Astrocyte (in vitro differentiated cells and primary cell): ENCODE measurements at regions not wholly inside any gene's neighbourhood (a gene's known extent, or its start where the extent isn't known, plus 50 kb on each side); places are given as distances from the start of the nearest gene placed in this dataset.

Experiments
- DNase-seq: peaks from one replicate; pipeline ENCODE4 v3.0.0-alpha.2; 2010; ENCODE audit warnings: low read depth
- FAIRE-seq: peaks from 2 replicates; lab custom pipeline; 2011; peaks lifted over from hg19 to GRCh38; lab: Jason Lieb, UNC
- H2AFZ ChIP-seq: 2 replicates; pipeline ENCODE4 v1.6.0; 2012; ENCODE audit warnings: low read depth, low read length, inconsistent platforms
- H3K27ac ChIP-seq: 2 replicates; pipeline ENCODE4 v1.5.1; 2011; ENCODE audit warnings: low read depth, low read length, inconsistent platforms
- H3K27me3 ChIP-seq: 2 replicates; pipeline ENCODE4 v1.6.0; 2011; ENCODE audit warnings: low read length, inconsistent platforms; ENCODE audit not compliant: insufficient read depth
- H3K36me3 ChIP-seq: 2 replicates; pipeline ENCODE4 v1.5.1; 2011; ENCODE audit warnings: low read length, inconsistent platforms; ENCODE audit not compliant: insufficient read depth
- H3K4me1 ChIP-seq: 2 replicates; pipeline ENCODE4 v1.5.1; 2011; ENCODE audit warnings: low read length, inconsistent platforms; ENCODE audit not compliant: insufficient read depth
- H3K4me2 ChIP-seq: 2 replicates; pipeline ENCODE4 v1.6.0; 2012; ENCODE audit warnings: low read length, inconsistent platforms
- H3K4me3 ChIP-seq: 2 replicates; pipeline ENCODE4 v1.5.1; 2011; ENCODE audit warnings: low read depth, mild to moderate bottlenecking, low read length, inconsistent platforms; ENCODE audit not compliant: insufficient read depth
- H3K79me2 ChIP-seq: 2 replicates; pipeline ENCODE4 v1.6.0; 2012; ENCODE audit warnings: mild to moderate bottlenecking, low read length, inconsistent platforms; ENCODE audit not compliant: insufficient read depth
- H3K9ac ChIP-seq: 2 replicates; pipeline ENCODE4 v1.6.0; 2012; ENCODE audit warnings: mild to moderate bottlenecking, low read length, inconsistent platforms
- H3K9me3 ChIP-seq: 2 replicates; pipeline ENCODE4 v1.5.1; 2012; ENCODE audit warnings: low read depth, mild to moderate bottlenecking, low read length, inconsistent platforms; ENCODE audit not compliant: insufficient read depth
- H4K20me1 ChIP-seq: 2 replicates; pipeline ENCODE4 v1.6.0; 2012; ENCODE audit warnings: low read length, inconsistent platforms; ENCODE audit not compliant: insufficient read depth
- H3K27ac Mint-ChIP-seq: one replicate; pipeline ENCODE4 v1.8.0; 2021; ENCODE audit warnings: mild to moderate bottlenecking, mixed read lengths; ENCODE audit not compliant: unreplicated experiment
- H3K27me3 Mint-ChIP-seq: one replicate; pipeline ENCODE4 v1.8.0; 2021; ENCODE audit warnings: low read depth, mixed read lengths; ENCODE audit not compliant: unreplicated experiment
- H3K36me3 Mint-ChIP-seq: one replicate; pipeline ENCODE4 v1.8.0; 2021; ENCODE audit warnings: low read depth, mixed read lengths; ENCODE audit not compliant: unreplicated experiment
- H3K4me1 Mint-ChIP-seq: one replicate; pipeline ENCODE4 v1.8.0; 2021; ENCODE audit warnings: low read depth, mixed read lengths; ENCODE audit not compliant: unreplicated experiment
- H3K4me3 Mint-ChIP-seq: one replicate; pipeline ENCODE4 v1.8.0; 2021; ENCODE audit warnings: mild to moderate bottlenecking, moderate library complexity, mixed read lengths; ENCODE audit not compliant: unreplicated experiment
- H3K9me3 Mint-ChIP-seq: one replicate; pipeline ENCODE4 v1.8.0; 2021; ENCODE audit warnings: mild to moderate bottlenecking, mixed read lengths; ENCODE audit not compliant: unreplicated experiment
- CTCF ChIP-seq: IDR thresholded peaks from 2 replicates; pipeline ENCODE4 v1.5.1; 2011; ENCODE audit warnings: low read depth, mild to moderate bottlenecking, inconsistent platforms, low read length, moderate library complexity; ENCODE audit not compliant: insufficient read depth
- EZH2 ChIP-seq: IDR thresholded peaks from 2 replicates; pipeline ENCODE4 v1.6.1; 2012; ENCODE audit warnings: mild to moderate bottlenecking, low read length, inconsistent platforms; ENCODE audit not compliant: insufficient read depth

GRCh38 chr4:26260571-26260970 is 60.2 kb upstream of the RBPJ start:
- Histone ChIP-seq H3K4me3 (no peak overlapping the region), H3K9me3 (no peaks in the 10 kb centered on the region), H3K4me2 (no peak overlapping the region), H3K27me3 (no peaks in the 10 kb centered on the region), H3K79me2 (no peaks in the 10 kb centered on the region), H3K27ac (no peak overlapping the region), H4K20me1 (no peaks in the 10 kb centered on the region), H3K36me3 (no peaks in the 10 kb centered on the region), H2AFZ (no peak overlapping the region), H3K9ac (no peak overlapping the region), H3K4me1 (no peaks in the 10 kb centered on the region)
- Mint-ChIP-seq H3K4me1 (no peaks in the 10 kb centered on the region), H3K27me3 (no peaks in the 10 kb centered on the region), H3K27ac (no peak overlapping the region), H3K9me3 (peaks cover 5% of the 10 kb centered on the region), H3K36me3 (no peaks in the 10 kb centered on the region), H3K4me3 (no peak overlapping the region)
- no peak for DNase-seq
- FAIRE-seq = no peak
- no peak for TF ChIP-seq CTCF
- no peak for TF ChIP-seq EZH2

DNA sequence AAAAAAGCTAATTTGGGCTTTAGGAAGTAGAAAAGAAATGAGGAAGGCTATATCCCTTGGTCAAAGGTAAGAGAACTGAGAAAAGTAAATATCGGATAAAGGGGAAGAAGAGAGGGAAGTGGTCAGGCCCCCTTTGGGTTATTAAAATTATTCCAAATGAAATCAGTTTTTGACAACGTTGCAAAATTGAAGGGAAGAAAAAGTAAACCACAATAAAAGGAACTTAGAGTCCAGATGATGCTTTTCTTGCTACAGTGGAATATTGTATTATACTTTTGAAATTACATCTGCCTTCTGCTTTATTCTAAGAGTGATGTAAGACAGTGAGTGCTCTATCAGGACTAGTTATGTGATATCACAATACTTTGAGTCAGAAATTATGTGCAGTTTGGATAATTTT is 59.4 kb upstream of the RBPJ start:
- no peaks in the 10 kb centered on the region for H3K27me3 Mint-ChIP-seq
- H3K4me3 Mint-ChIP-seq = no peak overlapping the region
- Histone ChIP-seq H3K9me3 (no peaks in the 10 kb centered on the region), H3K4me3 (no peak overlapping the region), H3K9ac (no peak overlapping the region), H3K4me1 (no peaks in the 10 kb centered on the region), H3K79me2 (no peaks in the 10 kb centered on the region), H2AFZ (no peak overlapping the region), H3K36me3 (no peaks in the 10 kb centered on the region), H3K4me2 (no peak overlapping the region), H4K20me1 (no peaks in the 10 kb centered on the region), H3K27ac (no peak overlapping the region), H3K27me3 (no peaks in the 10 kb centered on the region)
- TF ChIP-seq CTCF (no peak), EZH2 (no peak)
- no peak overlapping the region for H3K27ac Mint-ChIP-seq
- FAIRE-seq = no peak
- H3K4me1 Mint-ChIP-seq = no peaks in the 10 kb centered on the region
- peaks cover 5% of the 10 kb centered on the region for H3K9me3 Mint-ChIP-seq
- no peaks in the 10 kb centered on the region for H3K36me3 Mint-ChIP-seq
- no peak for DNase-seq

DNA sequence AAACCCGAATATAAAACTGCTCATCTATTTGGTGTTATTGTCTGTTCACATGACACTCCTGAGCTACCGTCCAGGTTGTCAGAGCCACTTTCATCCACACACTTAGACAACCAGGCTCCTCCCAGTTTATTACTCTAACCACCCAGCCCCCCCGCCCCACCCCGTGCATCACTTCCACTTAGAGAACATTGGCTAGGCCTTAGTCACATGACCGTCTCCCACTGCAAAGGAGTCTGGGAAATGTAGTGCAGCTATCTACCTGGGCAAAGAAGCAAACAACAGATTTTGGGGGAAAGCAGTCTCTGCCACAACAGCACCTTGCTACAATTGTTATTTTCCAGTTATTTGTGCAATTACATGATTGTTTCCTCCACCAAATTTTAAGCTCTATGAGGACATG is 57.6 kb upstream of the RBPJ start:
- no peak for DNase-seq
- Histone ChIP-seq H3K9ac (no peak overlapping the region), H3K27me3 (no peaks in the 10 kb centered on the region), H3K4me3 (no peak overlapping the region), H3K9me3 (no peaks in the 10 kb centered on the region), H3K4me2 (no peak overlapping the region), H3K27ac (no peak overlapping the region), H2AFZ (no peak overlapping the region), H3K36me3 (no peaks in the 10 kb centered on the region), H3K4me1 (no peaks in the 10 kb centered on the region), H3K79me2 (no peaks in the 10 kb centered on the region), H4K20me1 (no peaks in the 10 kb centered on the region)
- FAIRE-seq = no peak
- Mint-ChIP-seq H3K9me3 (peaks cover 3% of the 10 kb centered on the region), H3K36me3 (no peaks in the 10 kb centered on the region), H3K4me1 (no peaks in the 10 kb centered on the region), H3K27ac (no peak overlapping the region), H3K4me3 (no peak overlapping the region), H3K27me3 (no peaks in the 10 kb centered on the region)
- TF ChIP-seq CTCF = no peak
- no peak for TF ChIP-seq EZH2
